ENCODE measurements at regions not wholly inside any gene's neighbourhood (a gene's known extent, or its start where the extent isn't known, plus 50 kb on each side); places are given as distances from the start of the nearest gene placed in this dataset.

DNA sequence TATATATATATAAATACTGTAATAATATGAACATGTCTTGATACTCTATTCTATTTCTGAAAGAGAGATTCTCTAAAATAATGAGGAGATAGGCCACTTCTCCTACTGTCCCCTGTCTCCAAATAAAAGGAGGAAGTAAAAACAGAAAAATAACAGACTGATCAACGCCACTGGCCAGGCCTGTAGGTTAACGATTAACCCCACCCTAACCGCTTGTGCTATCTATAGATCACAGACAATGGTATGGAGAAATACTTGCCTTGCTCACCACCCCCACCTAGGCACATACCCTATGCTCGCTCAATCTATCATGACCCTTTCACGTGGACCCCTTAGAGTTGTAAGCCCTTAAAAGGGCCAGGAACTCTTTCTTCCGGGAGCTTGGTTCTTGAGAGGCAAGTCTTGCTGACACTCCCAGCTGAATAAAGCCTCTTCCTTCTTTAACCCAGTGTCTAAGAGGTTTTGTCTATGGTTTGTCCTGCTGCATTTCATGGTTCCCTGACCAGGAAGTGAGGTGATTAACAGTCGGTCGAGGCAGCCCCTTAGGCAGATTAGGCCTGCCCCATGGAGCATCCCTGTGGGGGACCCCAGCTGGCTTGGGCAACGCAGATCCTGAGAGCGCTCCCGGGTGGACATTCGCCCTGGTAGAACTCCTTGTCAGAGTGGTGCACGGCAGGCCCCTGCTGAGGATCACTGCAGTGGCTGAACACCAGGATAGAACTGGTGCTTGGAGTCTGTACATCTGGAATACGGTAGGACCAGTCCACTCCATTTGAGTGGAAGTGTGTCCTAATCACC lies 521.8 kb upstream of the CNTN3 start:
- TF ChIP-seq, protein P1, sequence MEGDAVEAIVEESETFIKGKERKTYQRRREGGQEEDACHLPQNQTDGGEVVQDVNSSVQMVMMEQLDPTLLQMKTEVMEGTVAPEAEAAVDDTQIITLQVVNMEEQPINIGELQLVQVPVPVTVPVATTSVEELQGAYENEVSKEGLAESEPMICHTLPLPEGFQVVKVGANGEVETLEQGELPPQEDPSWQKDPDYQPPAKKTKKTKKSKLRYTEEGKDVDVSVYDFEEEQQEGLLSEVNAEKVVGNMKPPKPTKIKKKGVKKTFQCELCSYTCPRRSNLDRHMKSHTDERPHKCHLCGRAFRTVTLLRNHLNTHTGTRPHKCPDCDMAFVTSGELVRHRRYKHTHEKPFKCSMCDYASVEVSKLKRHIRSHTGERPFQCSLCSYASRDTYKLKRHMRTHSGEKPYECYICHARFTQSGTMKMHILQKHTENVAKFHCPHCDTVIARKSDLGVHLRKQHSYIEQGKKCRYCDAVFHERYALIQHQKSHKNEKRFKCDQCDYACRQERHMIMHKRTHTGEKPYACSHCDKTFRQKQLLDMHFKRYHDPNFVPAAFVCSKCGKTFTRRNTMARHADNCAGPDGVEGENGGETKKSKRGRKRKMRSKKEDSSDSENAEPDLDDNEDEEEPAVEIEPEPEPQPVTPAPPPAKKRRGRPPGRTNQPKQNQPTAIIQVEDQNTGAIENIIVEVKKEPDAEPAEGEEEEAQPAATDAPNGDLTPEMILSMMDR (IDR thresholded peaks at IDR 0.05), result no peak

DNA sequence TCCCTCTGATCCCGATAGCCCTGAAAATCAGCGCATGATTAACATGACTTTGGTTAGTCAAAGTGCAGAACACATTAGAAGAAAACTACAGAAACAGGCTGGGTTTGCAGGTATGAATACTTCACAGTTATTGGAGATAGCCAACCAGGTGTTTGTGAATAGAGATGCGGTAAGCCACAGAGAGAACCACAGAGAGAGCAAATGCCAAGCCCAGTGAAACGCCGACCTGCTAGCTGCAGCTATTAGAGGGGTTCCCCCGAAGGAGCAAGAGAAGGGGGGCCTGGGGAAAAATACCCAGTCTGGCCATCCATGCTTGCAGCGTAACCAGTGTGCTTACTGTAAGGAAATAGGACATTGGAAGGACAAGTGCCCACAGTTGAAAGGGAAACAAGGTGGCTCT lies 523.9 kb upstream of the CNTN3 start:
- TF ChIP-seq, protein P1 (IDR thresholded peaks at IDR 0.05), result no peak

DNA sequence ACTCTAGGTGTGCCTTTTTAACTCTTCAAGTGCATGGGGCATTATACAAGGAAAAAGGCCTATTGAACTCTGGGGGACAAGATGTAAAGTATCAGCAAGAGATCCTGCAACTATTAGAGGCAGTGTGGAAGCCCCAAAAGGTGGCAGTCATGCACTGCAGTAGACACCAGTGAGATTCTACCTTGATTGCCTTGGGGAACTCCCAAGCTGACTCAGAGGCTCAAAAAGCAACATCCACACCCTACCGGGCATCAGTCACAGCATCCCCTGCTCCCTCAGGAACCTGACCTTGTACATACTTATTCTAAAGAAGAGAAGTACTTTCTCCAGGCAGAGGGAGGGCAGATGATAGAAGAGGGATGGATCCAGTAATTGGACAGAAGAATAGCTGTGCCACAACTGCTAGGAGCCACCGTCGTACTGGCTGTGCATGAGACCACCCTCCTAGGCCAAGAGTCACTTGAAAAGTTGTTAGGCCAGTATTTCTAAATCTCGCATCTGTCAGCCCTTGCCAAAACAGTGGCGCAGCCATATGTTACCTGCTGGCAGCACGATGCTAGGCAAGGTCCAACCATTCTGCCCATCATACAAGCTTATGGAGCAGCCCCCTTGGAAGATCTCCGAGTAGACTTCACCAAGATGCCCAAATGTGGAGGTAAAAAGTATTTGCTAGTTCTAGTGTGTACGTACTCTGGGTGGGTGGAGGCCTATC lies 523.1 kb upstream of the FRG2C start:
- TF ChIP-seq, protein P1 (IDR thresholded peaks at IDR 0.05), result no peak

DNA sequence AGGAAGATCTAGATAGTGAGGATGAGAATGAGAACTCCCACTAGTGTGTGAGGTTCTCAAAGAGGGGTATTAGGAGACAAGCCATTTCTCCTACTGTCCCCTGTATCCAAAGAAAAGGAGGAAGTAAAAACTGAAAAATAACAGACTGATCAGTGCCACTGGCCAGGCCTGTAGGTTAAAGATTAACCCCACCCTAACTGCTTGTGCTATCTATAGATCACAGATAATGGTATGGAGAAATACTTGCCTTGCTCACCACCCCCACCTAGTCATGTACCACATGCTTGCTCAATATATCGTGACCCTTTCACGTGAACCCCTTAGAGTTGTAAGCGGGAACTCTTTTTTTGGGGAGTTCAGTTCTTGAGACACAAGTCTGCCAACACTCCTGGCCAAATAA lies 519.7 kb upstream of the FRG2C start:
- TF ChIP-seq, protein P1 (IDR thresholded peaks at IDR 0.05), result no peak

DNA sequence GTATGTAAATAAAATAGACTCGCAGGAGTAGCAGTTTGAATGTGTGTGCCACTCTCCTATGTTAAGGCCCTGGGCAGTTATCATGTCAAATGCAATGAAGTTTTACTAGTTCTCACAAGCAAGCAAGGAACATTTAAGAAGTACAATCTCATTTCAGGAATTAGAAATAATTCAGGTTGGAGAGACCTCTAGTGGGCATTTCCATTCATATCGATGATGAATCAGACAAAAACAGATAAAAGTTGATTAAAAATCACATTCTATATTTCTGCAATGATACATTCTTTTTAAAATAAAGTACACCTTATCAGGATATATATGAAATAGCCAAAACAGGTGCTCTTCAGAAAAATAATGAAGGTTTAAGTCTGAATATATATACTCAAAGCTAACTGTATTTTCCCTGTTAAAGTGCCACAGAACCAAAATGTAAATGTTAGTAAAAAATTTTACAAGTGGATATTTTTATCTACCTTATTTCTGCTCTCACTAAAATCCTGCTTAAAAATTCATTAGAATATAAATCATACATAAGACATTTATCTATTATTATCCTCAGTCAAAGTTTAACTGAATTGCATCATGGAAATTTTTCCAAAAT lies 492.4 kb upstream of the FRG2C start:
- TF ChIP-seq, protein P1 (IDR thresholded peaks at IDR 0.05), result peak; percentile 59

DNA sequence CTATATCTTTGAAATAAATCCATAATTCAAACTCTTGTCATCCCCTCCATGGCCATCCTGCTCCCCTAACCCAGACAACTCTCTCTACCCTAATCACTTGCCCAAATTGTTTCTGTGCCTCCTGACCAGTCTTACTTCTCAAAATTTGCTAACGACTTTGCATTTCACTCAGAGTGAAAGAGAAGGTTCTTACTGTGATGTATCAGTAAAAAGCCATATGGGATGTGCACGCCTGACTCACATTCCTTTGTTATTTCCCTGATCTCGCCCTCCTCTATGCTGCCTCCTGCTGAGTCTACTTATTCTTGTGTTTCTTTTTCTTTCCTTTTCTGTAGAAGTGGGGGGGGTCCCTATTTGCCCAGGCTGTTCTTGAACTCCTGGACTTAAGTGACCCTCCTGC lies 487.2 kb upstream of the FRG2C start:
- TF ChIP-seq, protein P1 (IDR thresholded peaks at IDR 0.05), result no peak

DNA sequence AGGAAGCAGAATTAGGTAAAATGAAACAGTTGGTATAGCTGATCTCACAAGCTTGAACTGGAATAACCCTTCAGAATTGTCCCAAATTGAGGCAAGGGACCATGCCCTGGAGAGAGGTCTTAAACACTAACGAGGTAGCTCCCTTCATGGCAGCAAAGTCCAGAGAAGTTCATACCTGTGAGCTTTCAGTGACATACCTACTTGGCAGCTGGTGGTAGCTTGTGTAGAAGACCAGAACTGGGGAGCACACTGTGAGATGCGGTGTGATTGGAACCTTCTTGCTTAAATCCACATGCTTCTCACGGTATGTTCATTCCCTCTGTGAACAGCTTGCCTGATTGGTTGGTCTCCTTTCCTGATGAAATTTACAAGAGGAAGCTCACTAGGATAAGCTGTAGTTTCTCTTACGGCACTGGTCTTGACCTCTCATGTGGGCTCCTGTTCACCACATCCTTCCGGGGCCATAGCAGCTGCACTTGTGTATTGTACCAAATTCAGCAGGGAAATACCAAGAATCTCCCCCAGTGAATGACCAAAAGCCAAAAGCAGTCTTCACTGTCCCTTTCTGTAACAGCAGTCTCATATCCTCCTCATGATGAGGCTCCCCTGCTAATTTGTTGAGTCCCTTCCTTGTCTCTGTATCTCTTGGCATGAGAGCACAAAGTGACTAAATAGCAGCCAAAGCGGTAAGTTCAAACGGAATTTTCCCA lies 483.7 kb upstream of the FRG2C start:
- TF ChIP-seq, protein P1 (IDR thresholded peaks at IDR 0.05), result no peak
